HEK293 (cell line): ENCODE measurements at regions not wholly inside any gene's neighbourhood (a gene's known extent, or its start where the extent isn't known, plus 50 kb on each side); places are given as distances from the start of the nearest gene placed in this dataset.

Experiments
- CTCF ChIA-PET: fragments of 350-600 bp; formaldehyde crosslinking; extraction: SDS; loops from one replicate; lab custom pipeline; 2021; ENCODE audit warnings: antibody characterized with exemption; lab: Yijun Ruan, JAX
- POLR2A ChIA-PET: fragments of 300-600 bp; formaldehyde crosslinking; extraction: SDS; loops from one replicate; lab custom pipeline; 2020; ENCODE audit warnings: antibody characterized with exemption, inconsistent platforms; lab: Yijun Ruan, JAX
- H3K27ac ChIP-seq: fragments of 200-500 bp; sonication (Bioruptor generic); 2 replicates; pipeline ENCODE4 v1.5.1; 2014; ENCODE audit warnings: low read depth, low read length, control low read depth, inconsistent platforms; ENCODE audit errors: extremely low read depth
- H3K36me3 ChIP-seq, 2 experiments: fragments of 200-500 bp in 1 of 2; sonication (Bioruptor generic) in 1 of 2; 1 replicate in 1 of 2; 2 replicates in 1 of 2; pipeline ENCODE4 v1.5.1; 2014 to 2017; ENCODE audit warnings: inconsistent platforms in 2 of 2, low read length in 2 of 2; ENCODE audit not compliant: control insufficient read depth in 2 of 2, insufficient read depth in 1 of 2
- H3K4me1 ChIP-seq: fragments of 200-500 bp; sonication (Bioruptor generic); 2 replicates; pipeline ENCODE4 v1.5.1; 2014; ENCODE audit warnings: mild to moderate bottlenecking, low read length, inconsistent platforms; ENCODE audit not compliant: control insufficient read depth, insufficient read depth
- H3K4me3 ChIP-seq: 2 replicates; pipeline ENCODE4 v1.5.1; 2011; ENCODE audit warnings: low read depth, mild to moderate bottlenecking, control low read depth, low read length, moderate library complexity
- H3K9me3 ChIP-seq: fragments of 200-500 bp; sonication (Bioruptor generic); 2 replicates; pipeline ENCODE4 v1.5.1; 2014; ENCODE audit warnings: low read depth, low read length, inconsistent platforms; ENCODE audit not compliant: control insufficient read depth, insufficient read depth
- EGR2 ChIP-seq: fragments of 450-650 bp; formaldehyde crosslinking; IDR thresholded peaks from 2 replicates; pipeline ENCODE4 v1.5.1; 2016; ENCODE audit warnings: low read depth, missing biosample characterization, missing genetic modification characterization
- GLI2 ChIP-seq: fragments of 450-650 bp; formaldehyde crosslinking; IDR thresholded peaks from 2 replicates; pipeline ENCODE4; 2017; ENCODE audit warnings: missing biosample characterization, missing genetic modification characterization, low read depth, borderline replicate concordance
- GLIS1 ChIP-seq: fragments of 450-650 bp; formaldehyde crosslinking; IDR thresholded peaks from 2 replicates; pipeline ENCODE4 v1.5.1; 2016; ENCODE audit warnings: missing biosample characterization, missing genetic modification characterization
- KLF8 ChIP-seq: fragments of 450-650 bp; formaldehyde crosslinking; IDR thresholded peaks from 2 replicates; pipeline ENCODE4 v1.5.1; 2016; ENCODE audit warnings: missing biosample characterization, missing genetic modification characterization
- PATZ1 ChIP-seq: fragments of 450-650 bp; formaldehyde crosslinking; IDR thresholded peaks from 2 replicates; pipeline ENCODE4 v1.5.1; 2016; ENCODE audit warnings: missing biosample characterization, missing genetic modification characterization
- PRDM1 ChIP-seq: fragments of 450-650 bp; formaldehyde crosslinking; IDR thresholded peaks from 2 replicates; pipeline ENCODE4; 2016; ENCODE audit warnings: missing biosample characterization, missing genetic modification characterization
- ZBTB17 ChIP-seq: fragments of 450-650 bp; formaldehyde crosslinking; IDR thresholded peaks from 2 replicates; pipeline ENCODE4 v1.5.1; 2016; ENCODE audit warnings: missing biosample characterization, missing genetic modification characterization
- ZBTB21 ChIP-seq: fragments of 450-650 bp; formaldehyde crosslinking; IDR thresholded peaks from 2 replicates; pipeline ENCODE4 v1.5.1; 2017; ENCODE audit warnings: missing biosample characterization, missing genetic modification characterization
- ZNF140 ChIP-seq: fragments of 450-650 bp; formaldehyde crosslinking; IDR thresholded peaks from 2 replicates; pipeline ENCODE4 v1.5.1; 2016; ENCODE audit warnings: missing biosample characterization, missing genetic modification characterization
- ZNF19 ChIP-seq: fragments of 450-650 bp; formaldehyde crosslinking; IDR thresholded peaks from 2 replicates; pipeline ENCODE4; 2016; ENCODE audit warnings: missing biosample characterization, missing genetic modification characterization, low read depth
- ZNF24 ChIP-seq: fragments of 450-650 bp; formaldehyde crosslinking; IDR thresholded peaks from 2 replicates; pipeline ENCODE4 v1.5.1; 2016; ENCODE audit warnings: missing biosample characterization, missing genetic modification characterization
- ZNF26 ChIP-seq: fragments of 450-650 bp; formaldehyde crosslinking; IDR thresholded peaks from 2 replicates; pipeline ENCODE4 v1.5.1; 2016; ENCODE audit warnings: missing biosample characterization, missing genetic modification characterization
- ZNF362 ChIP-seq: fragments of 450-650 bp; formaldehyde crosslinking; IDR thresholded peaks from 2 replicates; pipeline ENCODE4 v1.5.1; 2016; ENCODE audit warnings: missing biosample characterization, missing genetic modification characterization
- ZNF391 ChIP-seq: fragments of 450-650 bp; formaldehyde crosslinking; IDR thresholded peaks from 2 replicates; pipeline ENCODE4 v1.5.1; 2016; ENCODE audit warnings: low read depth, missing biosample characterization, missing genetic modification characterization, borderline replicate concordance
- ZNF426 ChIP-seq: fragments of 450-650 bp; formaldehyde crosslinking; IDR thresholded peaks from 2 replicates; pipeline ENCODE4 v1.5.1; 2017; ENCODE audit warnings: missing biosample characterization, missing genetic modification characterization, mild to moderate bottlenecking, inconsistent platforms, moderate library complexity
- ZNF501 ChIP-seq: fragments of 450-650 bp; formaldehyde crosslinking; IDR thresholded peaks from 2 replicates; pipeline ENCODE4 v1.5.1; 2016; ENCODE audit warnings: missing biosample characterization, missing genetic modification characterization
- ZNF510 ChIP-seq: fragments of 450-650 bp; formaldehyde crosslinking; IDR thresholded peaks from 2 replicates; pipeline ENCODE4 v1.5.1; 2018; ENCODE audit warnings: mild to moderate bottlenecking, missing genetic modification characterization, missing biosample characterization; ENCODE audit not compliant: insufficient replicate concordance
- ZNF561 ChIP-seq: fragments of 450-650 bp; IDR thresholded peaks from 2 replicates; pipeline ENCODE4 v1.5.1; 2018; ENCODE audit warnings: missing biosample characterization, missing genetic modification characterization, borderline replicate concordance
- ZNF624 ChIP-seq: fragments of 450-650 bp; formaldehyde crosslinking; IDR thresholded peaks from 2 replicates; pipeline ENCODE4 v1.5.1; 2017; ENCODE audit warnings: missing biosample characterization, missing genetic modification characterization
- ZNF792 ChIP-seq: fragments of 450-650 bp; formaldehyde crosslinking; IDR thresholded peaks from 2 replicates; pipeline ENCODE4 v1.5.1; 2016; ENCODE audit warnings: missing biosample characterization, missing genetic modification characterization
- ZXDB ChIP-seq: fragments of 450-650 bp; formaldehyde crosslinking; IDR thresholded peaks from 2 replicates; pipeline ENCODE4 v1.5.1; 2016; ENCODE audit warnings: missing biosample characterization, missing genetic modification characterization
- TF ChIP-seq, protein P1 (sequence below): fragments of 450-650 bp; formaldehyde crosslinking; IDR thresholded peaks from 2 replicates; pipeline ENCODE4 v1.5.1; 2017; ENCODE audit warnings: missing biosample characterization, missing genetic modification characterization

DNA sequence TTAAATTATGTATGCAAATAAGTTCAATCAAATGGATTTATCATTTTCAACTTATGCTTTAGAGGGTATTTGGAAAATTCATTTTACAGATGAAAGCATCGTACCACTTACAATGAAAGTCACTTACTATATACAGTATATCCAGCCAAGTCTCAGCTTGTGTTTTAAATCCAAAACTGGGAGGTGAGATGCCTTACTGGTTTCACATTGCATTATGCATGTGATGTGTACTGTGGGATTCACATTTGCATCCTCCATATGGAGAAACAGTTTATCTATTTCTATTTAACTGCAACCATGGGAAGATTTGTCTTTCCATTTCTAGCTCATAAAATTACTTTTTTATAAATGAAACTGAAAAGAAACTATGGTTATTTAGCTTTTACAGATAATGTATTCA is 248.1 kb downstream of the CNTN3 start:
- ChIA-PET CTCF (no interaction called here), POLR2A (no interaction called here)
- no peaks in the 10 kb centered on the region for H3K4me1 ChIP-seq
- no peaks in the 10 kb centered on the region for H3K9me3 ChIP-seq
- no peak overlapping the region for H3K4me3 ChIP-seq
- H3K27ac ChIP-seq: no peak overlapping the region
- TF ChIP-seq, protein P1, sequence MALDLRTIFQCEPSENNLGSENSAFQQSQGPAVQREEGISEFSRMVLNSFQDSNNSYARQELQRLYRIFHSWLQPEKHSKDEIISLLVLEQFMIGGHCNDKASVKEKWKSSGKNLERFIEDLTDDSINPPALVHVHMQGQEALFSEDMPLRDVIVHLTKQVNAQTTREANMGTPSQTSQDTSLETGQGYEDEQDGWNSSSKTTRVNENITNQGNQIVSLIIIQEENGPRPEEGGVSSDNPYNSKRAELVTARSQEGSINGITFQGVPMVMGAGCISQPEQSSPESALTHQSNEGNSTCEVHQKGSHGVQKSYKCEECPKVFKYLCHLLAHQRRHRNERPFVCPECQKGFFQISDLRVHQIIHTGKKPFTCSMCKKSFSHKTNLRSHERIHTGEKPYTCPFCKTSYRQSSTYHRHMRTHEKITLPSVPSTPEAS (tag by site-specific recombination): no peak
- no peak for TF ChIP-seq ZNF391 (tag by site-specific recombination)
- no peak for TF ChIP-seq GLIS1 (tag by site-specific recombination)
- no peak for TF ChIP-seq ZXDB
- no peak for TF ChIP-seq ZNF362 (tag by site-specific recombination)
- TF ChIP-seq PATZ1 (tag by site-specific recombination): no peak
- no peak for TF ChIP-seq ZBTB21 (tag by site-specific recombination)
- TF ChIP-seq ZNF140 (tag by site-specific recombination): no peak
- TF ChIP-seq ZNF19 (tag by site-specific recombination): no peak
- no peak for TF ChIP-seq PRDM1
- no peak for TF ChIP-seq GLI2 (tag by site-specific recombination)
- no peak for TF ChIP-seq ZBTB17 (tag by site-specific recombination)
- H3K36me3 ChIP-seq: no peaks in the 10 kb centered on the region

DNA sequence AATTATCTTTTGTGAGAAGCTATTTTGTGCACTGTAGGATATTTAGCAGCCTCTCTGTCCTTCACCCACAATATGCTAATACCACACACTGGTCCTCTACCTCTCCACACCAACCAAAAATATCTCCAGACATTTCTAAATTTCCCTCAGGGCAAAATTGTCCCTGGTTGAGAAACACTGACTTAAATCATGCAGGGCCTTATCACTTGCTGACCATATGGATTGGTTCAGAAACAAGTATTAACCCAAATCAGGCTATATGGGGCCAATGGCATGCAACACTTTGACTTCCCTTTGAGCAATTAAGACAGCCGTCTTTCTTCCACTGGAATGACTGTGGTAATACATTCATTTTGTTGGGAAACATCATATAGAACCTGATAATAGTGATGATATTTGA is 251.1 kb downstream of the CNTN3 start:
- H3K36me3 ChIP-seq: no peaks in the 10 kb centered on the region
- POLR2A ChIA-PET: no interaction called here
- no peaks in the 10 kb centered on the region for H3K9me3 ChIP-seq
- CTCF ChIA-PET: no interaction called here
- no peak overlapping the region for H3K4me3 ChIP-seq
- TF ChIP-seq ZNF510 (tag by site-specific recombination) (no peak), ZNF26 (tag by site-specific recombination) (no peak), ZNF624 (no peak), ZNF792 (tag by site-specific recombination) (no peak), ZNF501 (tag by site-specific recombination) (no peak), KLF8 (tag by site-specific recombination) (no peak), ZNF426 (tag by site-specific recombination) (no peak), ZBTB17 (tag by site-specific recombination) (no peak), ZNF24 (tag by site-specific recombination) (no peak), EGR2 (tag by site-specific recombination) (no peak), ZNF561 (tag by site-specific recombination) (no peak)
- TF ChIP-seq, all 188 proteins: peak for 0
- H3K4me1 ChIP-seq: no peaks in the 10 kb centered on the region
- no peak overlapping the region for H3K27ac ChIP-seq
